ENCODE measurements at regions not wholly inside any gene's neighbourhood (a gene's known extent, or its start where the extent isn't known, plus 50 kb on each side); places are given as distances from the start of the nearest gene placed in this dataset.
"Not testable (repeated sequence)": the region's sequence is repeated elsewhere in the genome, so short reads cannot be mapped to it uniquely, and the experiment has no call there.

DNA sequence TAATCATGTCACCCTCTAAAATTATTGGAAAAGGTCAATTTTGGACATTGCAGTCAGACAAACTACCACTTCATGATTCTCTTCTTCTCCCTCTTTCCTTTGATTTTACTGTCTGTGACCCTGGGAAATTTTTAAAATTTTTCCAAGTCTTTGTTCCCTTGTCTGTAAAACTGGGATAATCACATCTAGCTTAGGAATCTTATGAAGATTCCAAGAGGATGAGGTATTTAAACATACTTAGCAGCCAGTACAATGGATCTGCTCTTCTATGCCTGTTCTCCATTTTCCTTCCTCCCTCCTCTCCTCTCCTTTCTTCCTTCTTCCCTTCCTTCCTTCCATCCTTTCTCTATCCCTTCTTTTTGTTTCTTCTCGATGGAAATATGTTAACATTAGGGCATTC lies 651.6 kb upstream of the MARCKS start:
- DNase-seq (ENCODE audit: low spot score) = no peak

DNA sequence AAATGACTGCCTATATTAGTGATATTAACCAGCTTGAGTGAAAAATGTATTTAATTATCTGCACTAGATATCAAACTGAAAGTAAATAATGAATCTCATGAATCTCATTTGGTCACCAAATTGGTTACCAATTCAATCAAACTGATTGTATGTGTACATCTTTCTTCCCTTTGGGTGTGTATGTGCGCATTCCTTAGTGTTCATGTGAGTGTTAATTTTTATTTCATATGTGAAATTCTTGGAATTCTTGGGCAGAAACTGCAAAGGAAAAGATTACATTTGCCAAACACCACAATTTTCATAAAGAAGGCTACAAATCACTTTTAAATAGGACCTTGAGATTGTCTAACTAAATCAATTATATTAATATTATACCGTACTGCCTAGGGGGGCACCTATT lies 648.4 kb upstream of the MARCKS start:
- no peak for DNase-seq (ENCODE audit: low spot score)

DNA sequence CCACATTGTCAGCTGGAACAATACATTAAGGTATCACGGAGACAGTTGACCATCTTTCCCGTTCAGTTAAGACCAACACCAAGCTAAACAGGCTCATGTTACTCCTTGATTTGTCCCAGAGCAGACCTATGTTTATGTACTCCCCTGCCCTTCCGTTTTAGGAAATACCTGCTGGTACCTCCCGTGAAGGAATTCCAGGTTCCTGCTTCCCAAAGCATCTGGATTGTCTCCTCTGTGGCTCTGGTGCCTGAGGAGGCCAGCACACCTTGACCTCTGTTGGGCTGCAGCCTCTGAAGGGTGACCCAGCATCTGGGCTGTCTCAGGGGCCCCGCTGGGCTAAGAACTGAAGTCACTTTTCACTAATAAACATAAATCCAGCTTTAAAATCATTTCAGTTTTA lies 647.8 kb upstream of the MARCKS start:
- no peak for DNase-seq (ENCODE audit: low spot score)

DNA sequence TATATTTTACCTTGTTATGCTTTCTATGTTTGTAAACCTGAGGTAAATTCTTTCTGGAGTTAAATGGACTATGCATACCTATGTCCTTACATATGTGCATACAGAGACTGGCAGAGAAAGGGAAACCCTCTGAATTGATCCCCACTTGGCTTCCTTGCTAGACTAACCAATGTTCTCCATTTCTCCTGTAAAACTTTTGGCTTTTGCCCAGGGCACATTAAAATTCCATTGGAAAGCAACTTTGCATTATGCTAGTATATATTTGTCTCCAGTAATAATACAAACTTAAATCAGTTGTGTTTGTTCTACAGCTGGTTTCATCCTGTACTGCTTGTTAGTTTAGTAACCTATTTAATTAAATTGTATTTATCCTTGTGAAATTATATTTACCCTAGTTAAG lies 646.0 kb upstream of the MARCKS start:
- DNase-seq (ENCODE audit: low spot score) = no peak

- DNase-seq (ENCODE audit: low spot score) = no peak
These were observed 637.4 kb upstream of the MARCKS start for GRCh38 chr6:113219783-113220182.

- DNase-seq (ENCODE audit: low spot score) = no peak
These were observed 636.3 kb upstream of the MARCKS start for GRCh38 chr6:113220832-113221231.

- DNase-seq (ENCODE audit: low spot score) = no peak
These were observed 635.3 kb upstream of the MARCKS start for GRCh38 chr6:113221850-113222249.

DNA sequence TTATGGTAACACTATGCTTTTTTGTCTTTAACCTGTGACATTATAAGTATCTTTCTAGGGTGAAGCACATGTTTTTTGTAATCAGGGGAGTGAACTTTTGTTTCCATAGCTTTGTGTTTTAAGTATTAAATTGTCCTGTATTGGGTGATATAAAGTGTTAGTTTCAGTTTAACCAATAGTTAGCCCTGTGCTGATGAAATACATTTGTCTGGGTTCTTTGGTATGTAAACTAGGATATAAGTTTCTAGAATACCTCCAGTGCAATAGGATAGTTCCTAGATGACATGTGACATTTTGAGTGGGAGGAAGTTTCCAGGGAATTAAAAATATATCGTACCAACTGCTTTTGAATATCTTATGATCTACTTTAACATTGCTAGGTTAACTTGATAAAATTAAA lies 611.0 kb upstream of the MARCKS start:
- DNase-seq (ENCODE audit: low spot score) = no peak

GRCh38 chr6:113248532-113248931 lies 608.6 kb upstream of the MARCKS start:
- no peak for DNase-seq (ENCODE audit: low spot score)

DNA sequence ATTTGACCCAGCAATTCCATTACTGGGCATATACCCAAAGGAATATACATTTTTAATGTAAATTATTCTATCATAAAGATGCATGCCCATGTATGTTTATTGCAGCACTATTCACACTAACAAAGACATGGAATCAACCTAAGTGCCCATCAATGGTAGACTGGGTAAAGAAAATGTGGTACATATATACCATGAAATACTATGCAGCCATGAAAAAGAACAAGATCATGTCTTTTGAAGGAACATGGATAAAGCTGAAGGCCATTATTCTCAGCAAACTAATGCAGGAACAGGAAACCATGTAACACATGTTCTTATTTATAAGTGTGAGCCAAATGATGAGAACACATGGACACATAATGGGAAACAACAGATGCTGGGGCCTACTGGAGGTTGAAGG lies 603.0 kb upstream of the MARCKS start:
- DNase-seq (ENCODE audit: low spot score) = not testable (repeated sequence)

DNA sequence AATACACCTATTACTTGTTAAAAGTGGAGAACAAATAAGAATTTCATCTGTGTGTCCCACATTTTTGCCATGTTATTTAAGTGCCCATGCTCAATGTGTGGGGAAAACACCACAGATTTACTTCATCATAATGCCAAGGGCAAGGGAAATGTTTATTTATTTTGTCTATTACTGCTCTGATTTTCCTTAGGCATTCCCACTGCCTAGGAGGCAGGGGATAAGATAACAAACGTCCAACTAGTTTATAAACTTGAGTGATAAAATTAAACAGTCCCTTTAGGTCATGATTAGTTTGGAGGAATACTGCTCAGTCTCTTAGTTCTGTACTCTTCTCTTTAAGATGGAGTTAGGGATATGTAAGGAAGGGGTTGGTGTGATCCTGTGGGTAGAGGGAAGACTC lies 598.4 kb upstream of the MARCKS start:
- no peak for DNase-seq (ENCODE audit: low spot score)

DNA sequence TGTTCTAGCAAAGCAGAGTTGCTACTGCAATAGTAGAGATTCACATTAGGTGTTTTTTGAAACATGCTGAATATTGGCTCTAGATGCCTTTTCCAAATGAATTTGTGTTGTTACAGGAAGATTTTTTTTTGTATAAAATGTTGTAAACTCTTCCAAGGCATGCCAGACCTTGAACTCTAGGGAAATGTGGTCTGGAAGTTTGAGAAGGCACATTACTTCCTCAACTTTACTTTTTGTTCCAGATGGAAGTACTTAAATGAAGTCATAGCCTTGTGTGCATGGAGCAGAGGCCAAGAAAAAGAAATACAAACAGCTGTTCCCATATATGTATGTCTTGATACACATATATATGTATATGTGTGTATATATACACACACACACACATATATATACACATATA lies 585.7 kb upstream of the MARCKS start:
- no peak for DNase-seq (ENCODE audit: low spot score)

DNA sequence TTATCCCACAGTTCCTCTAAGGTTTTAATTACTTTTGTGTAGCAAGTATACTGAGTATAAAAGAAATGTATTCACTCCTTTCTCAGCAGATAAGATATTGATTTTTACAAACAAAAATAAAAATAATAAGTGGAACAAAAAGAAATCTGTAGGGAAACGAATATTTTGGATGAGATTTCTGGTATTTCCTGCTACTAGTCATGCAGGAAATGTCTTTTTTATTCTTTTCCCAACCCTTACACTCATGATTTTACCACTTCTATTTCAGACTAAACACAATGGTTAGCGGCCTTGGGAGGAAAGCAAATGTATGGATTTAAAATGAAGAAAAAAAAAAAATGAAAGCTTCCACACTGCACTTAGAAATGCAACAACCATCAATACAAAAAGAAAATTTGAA lies 580.5 kb upstream of the MARCKS start:
- DNase-seq (ENCODE audit: low spot score) = no peak

- DNase-seq (ENCODE audit: low spot score) = no peak
These were observed 580.0 kb upstream of the MARCKS start for GRCh38 chr6:113277111-113277510.

DNA sequence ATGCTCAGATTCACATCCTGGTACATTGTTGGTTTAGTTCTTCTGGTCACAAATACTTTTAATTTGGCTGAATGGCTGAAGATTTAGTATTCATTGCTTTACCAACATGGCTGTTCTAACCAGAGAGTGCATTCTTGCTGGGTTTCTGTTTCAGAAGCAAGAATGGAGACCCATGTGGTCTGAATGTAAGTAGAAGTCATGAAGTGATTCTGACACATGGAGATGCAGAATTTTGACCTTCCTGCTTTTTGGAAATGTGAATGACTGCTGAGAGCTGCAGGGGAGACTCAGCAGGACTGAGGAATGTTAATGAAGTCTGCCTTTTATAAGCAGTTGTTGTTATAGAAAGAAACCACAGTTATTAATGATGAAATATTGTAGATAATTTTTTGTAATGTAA lies 576.1 kb upstream of the MARCKS start:
- no peak for DNase-seq (ENCODE audit: low spot score)

GRCh38 chr6:113281431-113281830 lies 575.7 kb upstream of the MARCKS start:
- no peak for DNase-seq (ENCODE audit: low spot score)

GRCh38 chr6:113287396-113287795 lies 569.7 kb upstream of the MARCKS start:
- DNase-seq (ENCODE audit: low spot score) = no peak

GRCh38 chr6:113288409-113288808 lies 568.7 kb upstream of the MARCKS start:
- no peak for DNase-seq (ENCODE audit: low spot score)

GRCh38 chr6:113289166-113289565 lies 568.0 kb upstream of the MARCKS start:
- DNase-seq (ENCODE audit: low spot score) = no peak

DNA sequence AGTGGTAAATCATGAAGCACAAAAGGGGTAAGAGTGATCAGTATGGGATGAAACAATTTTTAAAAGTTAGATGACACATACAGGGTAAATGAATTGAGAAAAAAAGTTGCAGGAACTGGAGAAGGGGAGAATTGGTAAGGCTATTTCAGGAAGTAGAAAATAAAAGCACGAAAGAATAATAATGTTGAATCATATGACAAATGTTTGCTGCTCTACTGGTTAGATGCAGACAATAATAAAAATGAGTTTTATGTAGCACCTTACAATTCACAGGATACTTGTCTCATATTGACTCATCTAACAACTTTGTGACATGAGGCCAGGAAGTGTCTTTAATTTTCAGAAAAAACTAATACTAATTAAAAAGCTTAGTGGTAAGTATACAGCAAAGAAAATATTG lies 566.5 kb upstream of the MARCKS start:
- no peak for DNase-seq (ENCODE audit: low spot score)

- DNase-seq (ENCODE audit: low spot score) = peak; percentile 72
These were observed 565.2 kb upstream of the MARCKS start for GRCh38 chr6:113291751-113292445.

DNA sequence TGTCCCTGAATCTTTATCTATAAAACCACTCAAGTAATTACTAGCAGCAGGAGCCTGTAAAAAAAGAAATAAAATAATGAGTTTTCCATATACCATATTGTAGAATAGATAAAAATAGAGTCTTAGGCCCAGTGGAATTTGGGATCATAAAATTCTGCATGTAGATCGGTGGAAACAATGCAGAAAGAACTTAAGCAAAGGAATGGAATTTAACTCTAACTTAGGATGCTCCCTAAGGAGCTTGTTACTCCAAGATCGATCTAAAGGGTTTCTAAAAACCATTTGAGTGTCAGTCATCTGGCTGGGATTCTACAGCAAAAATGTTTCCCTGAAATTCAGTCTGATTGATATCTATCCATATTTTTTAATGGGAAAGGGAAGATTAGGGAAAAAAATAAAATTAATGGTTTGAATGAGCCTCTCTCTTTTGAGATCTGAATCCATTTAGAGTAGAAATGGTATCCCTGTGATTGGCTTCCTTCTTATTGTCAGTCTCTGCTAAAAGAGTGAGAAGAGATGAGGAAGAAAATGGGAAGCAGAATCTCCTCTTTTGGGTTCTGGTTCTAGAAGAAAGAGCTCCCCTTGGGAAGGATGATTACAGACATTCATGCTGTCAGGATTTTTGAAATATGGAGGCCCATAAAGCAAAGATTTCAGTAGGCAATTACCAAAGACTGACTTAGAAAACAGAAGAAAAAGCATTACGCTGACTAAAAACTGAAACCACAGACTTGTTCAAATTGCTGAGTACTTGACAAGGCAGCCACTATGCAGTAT lies 564.3 kb upstream of the MARCKS start:
- no peak for DNase-seq (ENCODE audit: low spot score)

- no peak for DNase-seq (ENCODE audit: low spot score)
These were observed 563.8 kb upstream of the MARCKS start for GRCh38 chr6:113293423-113293740.

GRCh38 chr6:113299531-113299930 lies 557.6 kb upstream of the MARCKS start:
- no peak for DNase-seq (ENCODE audit: low spot score)
